WTC11 (cell line): ENCODE measurements at regions not wholly inside any gene's neighbourhood (a gene's known extent, or its start where the extent isn't known, plus 50 kb on each side); places are given as distances from the start of the nearest gene placed in this dataset.

ENCODE experiments used
- ATAC-seq: fragments of 200-7000 bp; cut with Tn5 transposase; 2 replicates; pipeline ENCODE4 v1.10.0; 2021; ENCODE audit warnings: mild to moderate bottlenecking, moderate library complexity
- CTCF ChIA-PET: fragments of 300-600 bp; sonication (Branson Sonifier 250); formaldehyde crosslinking; loops from one replicate; lab custom pipeline; 2021; ENCODE audit warnings: antibody characterized with exemption; lab: Charles Lee
- POLR2A ChIA-PET: fragments of 350-600 bp; sonication (Branson Sonifier 250); formaldehyde crosslinking; loops from one replicate; lab custom pipeline; 2021; ENCODE audit warnings: antibody characterized with exemption; lab: Charles Lee
- DNase-seq: peaks from one replicate; pipeline ENCODE4 v3.0.0; 2021; ENCODE audit warnings: low spot score
- H3K27ac Mint-ChIP-seq: 2 replicates; pipeline ENCODE4 v1.8.0; 2021; ENCODE audit warnings: mixed read lengths
- H3K27me3 Mint-ChIP-seq: 2 replicates; pipeline ENCODE4 v1.8.0; 2021; ENCODE audit warnings: low read depth, mild to moderate bottlenecking, moderate library complexity, mixed read lengths
- H3K36me3 Mint-ChIP-seq: 2 replicates; pipeline ENCODE4 v1.8.0; 2021; ENCODE audit warnings: mixed read lengths
- H3K4me1 Mint-ChIP-seq: 2 replicates; pipeline ENCODE4 v1.8.0; 2022; ENCODE audit warnings: mixed read lengths
- H3K4me3 Mint-ChIP-seq: 2 replicates; pipeline ENCODE4 v1.8.0; 2021; ENCODE audit warnings: mild to moderate bottlenecking, moderate library complexity, mixed read lengths
- H3K9me3 Mint-ChIP-seq: 2 replicates; pipeline ENCODE4 v1.8.0; 2021; ENCODE audit warnings: mixed read lengths
- ARID4B ChIP-seq: sonication (generic); formaldehyde crosslinking; IDR thresholded peaks from 2 replicates; pipeline ENCODE4 v1.8.0; 2023; ENCODE audit warnings: missing genetic modification reagents, mild to moderate bottlenecking, borderline replicate concordance
- ATF2 ChIP-seq: sonication (generic); formaldehyde crosslinking; IDR thresholded peaks from 2 replicates; pipeline ENCODE4 v1.8.1; 2022; ENCODE audit warnings: low read depth, missing genetic modification reagents, borderline replicate concordance
- CBFB ChIP-seq: sonication (generic); formaldehyde crosslinking; IDR thresholded peaks from 2 replicates; pipeline ENCODE4 v1.8.1; 2022; ENCODE audit warnings: mild to moderate bottlenecking, low read depth, missing genetic modification reagents
- CREB1 ChIP-seq: sonication (generic); formaldehyde crosslinking; IDR thresholded peaks from 2 replicates; pipeline ENCODE4 v1.8.0; 2023; ENCODE audit warnings: mild to moderate bottlenecking, missing genetic modification reagents
- E2F4 ChIP-seq: sonication (generic); formaldehyde crosslinking; IDR thresholded peaks from 2 replicates; pipeline ENCODE4 v1.8.1; 2022; ENCODE audit warnings: low read depth, mild to moderate bottlenecking, moderate library complexity, missing genetic modification reagents, borderline replicate concordance
- ETV6 ChIP-seq: sonication (generic); formaldehyde crosslinking; IDR thresholded peaks from 2 replicates; pipeline ENCODE4 v1.8.1; 2022; ENCODE audit warnings: mild to moderate bottlenecking, missing genetic modification reagents
- GTF2I ChIP-seq: fragments of 250-450 bp; sonication (Bioruptor Pico); conservative IDR thresholded peaks from 2 replicates; pipeline ENCODE4 v1.4.0; 2021; ENCODE audit warnings: mild to moderate bottlenecking
- HMGXB4 ChIP-seq: sonication (generic); formaldehyde crosslinking; IDR thresholded peaks from 2 replicates; pipeline ENCODE4 v1.8.1; 2023; ENCODE audit warnings: mild to moderate bottlenecking, moderate library complexity, missing genetic modification reagents
- IRF1 ChIP-seq: sonication (generic); formaldehyde crosslinking; IDR thresholded peaks from 2 replicates; pipeline ENCODE4 v1.8.0; 2023; ENCODE audit warnings: missing genetic modification reagents
- MAX ChIP-seq: sonication (generic); formaldehyde crosslinking; IDR thresholded peaks from 2 replicates; pipeline ENCODE4 v1.8.0; 2022; ENCODE audit warnings: mild to moderate bottlenecking, missing genetic modification reagents
- NFE2L1 ChIP-seq: sonication (generic); formaldehyde crosslinking; IDR thresholded peaks from 2 replicates; pipeline ENCODE4 v1.8.1; 2023; ENCODE audit warnings: missing genetic modification reagents
- NR1H2 ChIP-seq: sonication (generic); formaldehyde crosslinking; IDR thresholded peaks from 2 replicates; pipeline ENCODE4 v1.9.0; 2021; ENCODE audit warnings: mild to moderate bottlenecking, moderate library complexity, missing genetic modification reagents
- OVOL2 ChIP-seq: fragments of 250-450 bp; sonication (Bioruptor Pico); IDR thresholded peaks from 2 replicates; pipeline ENCODE4 v1.9.0; 2021; ENCODE audit warnings: mild to moderate bottlenecking, borderline replicate concordance
- PRRX2 ChIP-seq: fragments of 250-450 bp; sonication (Bioruptor Pico); IDR thresholded peaks from 2 replicates; pipeline ENCODE4 v1.8.0; 2021; ENCODE audit warnings: mild to moderate bottlenecking
- SOX15 ChIP-seq: fragments of 250-450 bp; sonication (Bioruptor Pico); IDR thresholded peaks from 2 replicates; pipeline ENCODE4 v1.9.0; 2021; ENCODE audit warnings: mild to moderate bottlenecking
- TP53 ChIP-seq: sonication (generic); formaldehyde crosslinking; IDR thresholded peaks from 2 replicates; pipeline ENCODE4 v1.8.1; 2023; ENCODE audit warnings: mild to moderate bottlenecking, missing genetic modification reagents
- USF1 ChIP-seq: sonication (generic); formaldehyde crosslinking; IDR thresholded peaks from 2 replicates; pipeline ENCODE4 v1.8.0; 2022; ENCODE audit warnings: mild to moderate bottlenecking, missing genetic modification reagents
- ZNF219 ChIP-seq: sonication (generic); formaldehyde crosslinking; IDR thresholded peaks from 2 replicates; pipeline ENCODE4 v1.8.0; 2023; ENCODE audit warnings: missing genetic modification reagents, mild to moderate bottlenecking, borderline replicate concordance
- ZNF232 ChIP-seq: sonication (generic); formaldehyde crosslinking; IDR thresholded peaks from 2 replicates; pipeline ENCODE4 v1.8.0; 2022; ENCODE audit warnings: mild to moderate bottlenecking, missing genetic modification reagents
- ZNF396 ChIP-seq: fragments of 250-450 bp; sonication (Bioruptor Pico); IDR thresholded peaks from 2 replicates; pipeline ENCODE4 v1.8.0; 2021; ENCODE audit warnings: mild to moderate bottlenecking, moderate library complexity, borderline replicate concordance
- ZNF416 ChIP-seq: fragments of 250-450 bp; sonication (Bioruptor Pico); IDR thresholded peaks from 2 replicates; pipeline ENCODE4 v1.9.0; 2021; ENCODE audit warnings: mild to moderate bottlenecking, inconsistent platforms
- ZNF671 ChIP-seq: fragments of 250-450 bp; sonication (Bioruptor Pico); IDR thresholded peaks from 2 replicates; pipeline ENCODE4 v1.8.0; 2021; ENCODE audit warnings: mild to moderate bottlenecking

GRCh38 chr6:68282646-68283045 lies 352.4 kb upstream of the ADGRB3 start (continued):
- TF ChIP-seq ARID4B (CRISPR knock-in tag), result no peak
- no peak for TF ChIP-seq SOX15 (CRISPR knock-in tag)
- no peak for TF ChIP-seq OVOL2 (CRISPR knock-in tag)
- TF ChIP-seq NR1H2, result no peak
- no peak for TF ChIP-seq USF1

- Mint-ChIP-seq H3K4me1 (no peaks in the 10 kb centered on the region), H3K36me3 (peaks cover 14% of the 10 kb centered on the region), H3K4me3 (no peak overlapping the region), H3K27me3 (no peaks in the 10 kb centered on the region; the same call in 1 of the 2 replicates), H3K27ac (no peak overlapping the region), H3K9me3 (peaks cover 51% of the 10 kb centered on the region)
- POLR2A ChIA-PET, result no interaction called here
- DNase-seq (no peak), ATAC-seq (no peak)
- TF ChIP-seq CREB1 (CRISPR knock-in tag) (no peak), ZNF671 (CRISPR knock-in tag) (no peak), HMGXB4 (no peak), CBFB (CRISPR knock-in tag) (no peak), E2F4 (CRISPR knock-in tag) (no peak), MAX (CRISPR knock-in tag) (no peak), ZNF232 (CRISPR knock-in tag) (no peak), ETV6 (CRISPR knock-in tag) (no peak), SOX15 (CRISPR knock-in tag) (no peak), ZNF416 (no peak)
- CTCF ChIA-PET, result no interaction called here
These were observed 355.1 kb upstream of the ADGRB3 start for GRCh38 chr6:68279793-68280557.

GRCh38 chr6:68273297-68273696 lies 361.8 kb upstream of the ADGRB3 start:
- Mint-ChIP-seq H3K4me3 (no peak overlapping the region), H3K4me1 (no peaks in the 10 kb centered on the region), H3K9me3 (peaks cover 6% of the 10 kb centered on the region; the same call in 1 of the 2 replicates), H3K36me3 (no peaks in the 10 kb centered on the region), H3K27me3 (no peaks in the 10 kb centered on the region), H3K27ac (no peak overlapping the region)
- POLR2A ChIA-PET, result no interaction called here
- TF ChIP-seq IRF1 (CRISPR knock-in tag), result no peak
- no peak for TF ChIP-seq PRRX2
- TF ChIP-seq GTF2I (CRISPR knock-in tag), result no peak
- no peak for TF ChIP-seq ZNF396 (CRISPR knock-in tag)
- no peak for TF ChIP-seq ZNF219
- no peak for TF ChIP-seq TP53 (CRISPR knock-in tag)
- TF ChIP-seq ATF2, result no peak
- TF ChIP-seq NFE2L1 (CRISPR knock-in tag), result no peak
- ATAC-seq, result no peak
- CTCF ChIA-PET, result no interaction called here
- no peak for DNase-seq
